GM13977 (cell line): ENCODE measurements at regions not wholly inside any gene's neighbourhood (a gene's known extent, or its start where the extent isn't known, plus 50 kb on each side); places are given as distances from the start of the nearest gene placed in this dataset.

ENCODE experiments used
- DNase-seq: peaks from one replicate; pipeline ENCODE4 v3.0.0; 2012; ENCODE audit warnings: low spot score
- CTCF ChIP-seq: IDR thresholded peaks from 2 replicates; pipeline ENCODE4 v1.5.1; 2012; ENCODE audit warnings: mild to moderate bottlenecking, control low read depth; ENCODE audit not compliant: insufficient read depth; ENCODE audit errors: extremely low read depth, missing control alignments
- in situ Hi-C: fragments of 300-500 bp; cut with MboI; formaldehyde crosslinking; loops from one replicate; pipeline ENCODE4 v1.12.0; 2022; ENCODE audit warnings: low sequenced_read_pairs, low pct_unique_long_range_greater_than_20kb, mixed read lengths, inconsistent platforms; ENCODE audit not compliant: unreplicated experiment

- in situ Hi-C loops, result loop anchor here (10.0 kb wide), 1 partner anchor 1171 kb away; no protein-coding TSS in a partner anchor
- DNase-seq, result no peak
- TF ChIP-seq CTCF, result no peak
These were observed 496.2 kb downstream of the TNS3 start for GRCh38 chr7:47085491-47086275.

- TF ChIP-seq CTCF, result no peak
- in situ Hi-C loops, result loop anchor here (10.0 kb wide), 1 partner anchor 1169 kb away; no protein-coding TSS in a partner anchor
- DNase-seq, result no peak
These were observed 498.2 kb downstream of the TNS3 start for GRCh38 chr7:47083476-47084250.

- TF ChIP-seq CTCF, result no peak
- DNase-seq, result no peak
- in situ Hi-C loops, result loop anchor here (10.0 kb wide), 1 partner anchor 1166 kb away; no protein-coding TSS in a partner anchor
These were observed 501.1 kb downstream of the TNS3 start for GRCh38 chr7:47080816-47081215.

- no peak for TF ChIP-seq CTCF
- in situ Hi-C loops, result no loop called here
- DNase-seq, result no peak
These were observed 503.7 kb downstream of the TNS3 start for GRCh38 chr7:47078241-47078640.

- in situ Hi-C loops, result no loop called here
- TF ChIP-seq CTCF, result no peak
- no peak for DNase-seq
These were observed 507.2 kb downstream of the TNS3 start for GRCh38 chr7:47074702-47075153.

GRCh38 chr7:47073284-47073683 lies 508.6 kb downstream of the TNS3 start:
- in situ Hi-C loops, result no loop called here
- no peak for TF ChIP-seq CTCF
- no peak for DNase-seq
